ENCODE measurements at regions not wholly inside any gene's neighbourhood (a gene's known extent, or its start where the extent isn't known, plus 50 kb on each side); places are given as distances from the start of the nearest gene placed in this dataset.
A peak's percentile ranks its signal among the peaks of the same experiment; 100 is the strongest.

DNA sequence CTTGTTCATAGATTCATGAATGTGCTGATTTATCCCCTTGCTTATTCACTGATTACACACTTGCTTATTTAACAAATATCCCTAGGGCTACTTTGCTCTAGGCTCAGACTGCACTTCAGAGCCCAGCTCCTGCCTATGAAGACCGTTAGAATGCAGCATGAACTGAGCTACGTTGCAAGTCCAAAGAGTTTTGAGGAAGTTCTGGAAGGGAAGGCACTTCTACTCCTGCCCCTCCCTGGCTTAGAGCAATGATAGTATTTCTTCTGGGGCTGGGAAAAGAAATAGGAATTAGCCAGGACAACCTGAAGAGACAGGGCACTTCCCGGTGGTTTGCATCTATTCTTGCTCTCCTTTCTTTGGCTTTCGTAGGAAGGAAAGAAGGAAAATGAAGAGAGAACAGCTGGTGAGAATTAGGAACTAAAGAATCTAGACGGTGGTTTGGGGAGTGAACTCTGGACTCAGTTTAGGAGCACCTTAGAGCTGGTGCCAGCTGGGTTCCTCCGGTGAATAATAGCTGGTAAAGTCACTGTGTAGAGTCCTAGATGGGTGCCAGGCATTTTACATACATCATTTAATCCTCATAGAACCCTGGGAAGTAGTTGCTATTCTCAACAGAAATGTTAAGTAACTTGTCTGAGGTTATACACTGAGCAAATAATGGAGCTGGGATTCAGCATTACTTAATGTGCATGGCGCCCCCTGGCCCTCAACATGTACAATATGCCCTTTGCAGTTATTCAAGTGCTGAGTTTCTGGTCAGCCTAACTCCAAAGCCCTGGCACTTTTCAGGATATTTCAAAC lies 65.9 kb downstream of the NDUFS5 start:
- Histone ChIP-seq H3K4me3 (ENCODE audit: insufficient read length, low read depth) (no peak overlapping the region), H3K27me3 (ENCODE audit: insufficient read depth, insufficient read length) (no peaks in the 10 kb centered on the region), H3K36me3 (ENCODE audit: insufficient read depth, insufficient read length, low read length) (no peaks in the 10 kb centered on the region), H3K9me3 (ENCODE audit: insufficient read depth, low read length) (no peaks in the 10 kb centered on the region), H3K9ac (ENCODE audit: insufficient read length, low read depth) (no peak overlapping the region), H3K4me1 (ENCODE audit: insufficient read depth, insufficient read length) (peaks cover 8% of the 10 kb centered on the region)
- no peak for TF ChIP-seq SUZ12 (IDR thresholded peaks at IDR 0.05; ENCODE audit: extremely low read depth, insufficient read depth, insufficient read length)
- no peak for TF ChIP-seq ZNF274 (IDR thresholded peaks at IDR 0.05; ENCODE audit: low read depth, low read length)
- TF ChIP-seq YY1 (IDR thresholded peaks at IDR 0.05; ENCODE audit: insufficient read depth, insufficient read length) = no peak
- DNase-seq (ENCODE audit: low read depth, low spot score) = peak; percentile 60

DNA sequence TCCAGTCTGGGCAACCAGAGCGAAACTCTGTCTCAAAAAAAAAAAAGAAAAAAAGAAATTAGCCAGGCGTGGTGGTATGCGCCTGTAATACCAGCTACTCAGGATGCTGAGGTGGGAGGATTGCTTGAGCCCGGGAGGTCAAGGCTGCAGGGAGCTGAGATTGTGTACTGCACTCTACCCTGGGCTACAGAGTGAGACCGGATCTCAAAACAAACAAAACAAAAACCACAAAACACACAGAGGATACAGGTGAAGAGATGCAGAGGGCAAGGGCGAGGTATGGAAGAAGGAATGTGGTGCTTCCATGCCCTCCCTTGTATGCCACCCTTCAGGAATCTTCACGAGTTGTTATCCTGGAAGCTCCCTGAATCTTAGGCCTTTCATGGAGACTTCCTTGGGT lies 68.5 kb downstream of the NDUFS5 start:
- TF ChIP-seq SUZ12 (IDR thresholded peaks at IDR 0.05; ENCODE audit: extremely low read depth, insufficient read depth, insufficient read length) (no peak), YY1 (IDR thresholded peaks at IDR 0.05; ENCODE audit: insufficient read depth, insufficient read length) (no peak), ZNF274 (IDR thresholded peaks at IDR 0.05; ENCODE audit: low read depth, low read length) (no peak)
- no peak overlapping the region for H3K9ac ChIP-seq (ENCODE audit: insufficient read length, low read depth)
- no peaks in the 10 kb centered on the region for H3K27me3 ChIP-seq (ENCODE audit: insufficient read depth, insufficient read length)
- DNase-seq (ENCODE audit: low read depth, low spot score) = no peak
- peaks cover 13% of the 10 kb centered on the region for H3K4me1 ChIP-seq (ENCODE audit: insufficient read depth, insufficient read length)
- no peak overlapping the region for H3K4me3 ChIP-seq (ENCODE audit: insufficient read length, low read depth)
- H3K9me3 ChIP-seq (ENCODE audit: insufficient read depth, low read length) = no peaks in the 10 kb centered on the region
- no peaks in the 10 kb centered on the region for H3K36me3 ChIP-seq (ENCODE audit: insufficient read depth, insufficient read length, low read length)

DNA sequence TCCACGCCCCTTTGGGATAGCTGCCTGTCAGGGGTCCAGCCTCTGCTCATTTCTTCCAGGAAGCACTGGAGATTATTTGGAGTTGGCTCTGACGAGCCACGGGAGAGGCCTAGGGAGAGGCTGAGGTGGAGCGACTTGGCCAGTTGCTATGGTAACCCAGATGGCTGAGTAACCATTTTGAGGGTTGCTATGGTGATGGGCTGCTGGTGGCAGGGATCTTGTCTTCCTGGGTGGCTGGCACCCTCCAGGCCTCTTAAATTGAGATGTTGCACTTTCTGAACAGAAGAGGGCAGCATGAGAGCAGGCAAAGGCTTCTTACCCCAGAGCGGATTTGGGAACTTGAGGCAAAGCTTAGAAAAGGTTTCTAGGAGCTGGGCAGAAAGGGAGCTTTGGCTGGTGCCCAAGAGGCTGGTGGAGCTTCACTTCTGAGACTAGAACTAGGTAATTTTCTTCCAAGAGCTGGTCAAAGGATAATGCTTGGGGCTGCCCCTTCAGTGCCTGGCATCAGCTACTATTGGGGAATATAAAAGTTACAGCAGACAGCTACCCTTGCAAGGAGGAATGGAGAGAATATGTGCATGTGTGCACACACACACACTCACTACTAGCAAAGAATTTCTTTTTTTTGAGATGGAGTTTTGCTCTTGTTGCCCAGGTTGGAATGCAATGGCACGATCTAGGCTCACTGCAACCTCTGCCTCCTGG lies 72.5 kb downstream of the NDUFS5 start:
- Histone ChIP-seq H3K9me3 (ENCODE audit: insufficient read depth, low read length) (no peaks in the 10 kb centered on the region), H3K27me3 (ENCODE audit: insufficient read depth, insufficient read length) (no peaks in the 10 kb centered on the region), H3K4me3 (ENCODE audit: insufficient read length, low read depth) (no peak overlapping the region), H3K9ac (ENCODE audit: insufficient read length, low read depth) (peak overlapping the region; percentile 61), H3K36me3 (ENCODE audit: insufficient read depth, insufficient read length, low read length) (no peaks in the 10 kb centered on the region), H3K4me1 (ENCODE audit: insufficient read depth, insufficient read length) (peaks cover 5% of the 10 kb centered on the region)
- DNase-seq (ENCODE audit: low read depth, low spot score) = peak; percentile 95
- TF ChIP-seq SUZ12 (IDR thresholded peaks at IDR 0.05; ENCODE audit: extremely low read depth, insufficient read depth, insufficient read length) (no peak), ZNF274 (IDR thresholded peaks at IDR 0.05; ENCODE audit: low read depth, low read length) (no peak), YY1 (IDR thresholded peaks at IDR 0.05; ENCODE audit: insufficient read depth, insufficient read length) (peak; percentile 24)

- H3K9ac ChIP-seq (ENCODE audit: insufficient read length, low read depth) = peak overlapping the region; percentile 96
- TF ChIP-seq SUZ12 (IDR thresholded peaks at IDR 0.05; ENCODE audit: extremely low read depth, insufficient read depth, insufficient read length) = no peak
- no peak for TF ChIP-seq YY1 (IDR thresholded peaks at IDR 0.05; ENCODE audit: insufficient read depth, insufficient read length)
- TF ChIP-seq ZNF274 (IDR thresholded peaks at IDR 0.05; ENCODE audit: low read depth, low read length) = no peak
- peak overlapping the region; percentile 78 for H3K4me3 ChIP-seq (ENCODE audit: insufficient read length, low read depth)
- no peaks in the 10 kb centered on the region for H3K36me3 ChIP-seq (ENCODE audit: insufficient read depth, insufficient read length, low read length)
- H3K9me3 ChIP-seq (ENCODE audit: insufficient read depth, low read length) = no peaks in the 10 kb centered on the region
- H3K27me3 ChIP-seq (ENCODE audit: insufficient read depth, insufficient read length) = no peaks in the 10 kb centered on the region
- H3K4me1 ChIP-seq (ENCODE audit: insufficient read depth, insufficient read length) = peaks cover 12% of the 10 kb centered on the region
- peak; percentile 74 for DNase-seq (ENCODE audit: low read depth, low spot score)
Measured at GRCh38 chr1:39102537-39103327, 76.6 kb downstream of the NDUFS5 start.

GRCh38 chr1:39103328-39104157 lies 77.4 kb downstream of the NDUFS5 start:
- H3K4me3 ChIP-seq (ENCODE audit: insufficient read length, low read depth) = peak overlapping the region; percentile 78
- H3K4me1 ChIP-seq (ENCODE audit: insufficient read depth, insufficient read length) = peaks cover 10% of the 10 kb centered on the region
- no peak for DNase-seq (ENCODE audit: low read depth, low spot score)
- TF ChIP-seq ZNF274 (IDR thresholded peaks at IDR 0.05; ENCODE audit: low read depth, low read length) (no peak), YY1 (IDR thresholded peaks at IDR 0.05; ENCODE audit: insufficient read depth, insufficient read length) (no peak), SUZ12 (IDR thresholded peaks at IDR 0.05; ENCODE audit: extremely low read depth, insufficient read depth, insufficient read length) (no peak)
- no peaks in the 10 kb centered on the region for H3K36me3 ChIP-seq (ENCODE audit: insufficient read depth, insufficient read length, low read length)
- peak overlapping the region; percentile 96 for H3K9ac ChIP-seq (ENCODE audit: insufficient read length, low read depth)
- H3K27me3 ChIP-seq (ENCODE audit: insufficient read depth, insufficient read length) = no peaks in the 10 kb centered on the region
- no peaks in the 10 kb centered on the region for H3K9me3 ChIP-seq (ENCODE audit: insufficient read depth, low read length)

DNA sequence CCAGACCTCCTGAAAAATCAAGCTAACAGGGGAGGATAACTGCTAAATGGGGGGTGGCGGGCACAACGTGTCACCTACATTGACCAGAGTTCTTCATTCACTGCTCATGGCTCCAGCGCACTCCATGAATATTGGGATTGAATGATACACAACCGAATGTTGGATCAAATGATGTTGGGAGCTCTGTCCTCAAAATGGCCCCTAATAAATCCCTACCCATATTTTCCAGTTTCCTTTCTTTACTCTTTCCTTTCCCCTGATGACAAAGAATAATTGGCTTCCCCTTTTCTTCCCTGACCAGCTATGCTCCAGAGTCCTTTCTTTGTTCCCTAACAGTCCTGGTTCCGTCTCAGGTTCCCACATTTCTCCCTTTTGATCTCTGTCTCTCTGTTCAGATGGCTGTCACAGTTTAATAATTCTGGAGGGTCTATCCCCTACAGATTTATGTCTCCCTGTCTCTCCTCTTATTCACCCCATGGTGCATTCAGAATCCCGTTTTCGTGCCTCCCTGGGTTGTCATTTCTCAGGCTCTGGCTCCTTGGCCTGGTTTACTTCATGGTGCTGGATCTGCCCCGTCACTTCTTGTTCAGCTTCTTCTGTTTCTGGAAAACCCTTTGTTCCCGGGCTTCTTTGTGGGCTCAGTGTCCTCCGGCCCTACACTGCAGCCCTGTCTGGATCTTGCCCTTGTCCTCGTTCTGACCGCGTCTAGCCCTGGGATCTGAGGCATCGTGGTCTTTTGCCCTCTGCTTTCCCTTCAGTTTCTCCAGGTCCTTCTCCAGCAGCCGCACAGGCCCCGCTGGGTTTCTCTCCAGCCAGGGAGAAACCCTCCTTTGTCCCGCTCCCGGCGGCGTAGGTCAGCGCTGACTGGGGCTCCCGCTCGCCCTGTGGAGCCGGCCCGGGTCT lies 78.3 kb downstream of the NDUFS5 start:
- no peaks in the 10 kb centered on the region for H3K27me3 ChIP-seq (ENCODE audit: insufficient read depth, insufficient read length)
- TF ChIP-seq ZNF274 (IDR thresholded peaks at IDR 0.05; ENCODE audit: low read depth, low read length) (no peak), SUZ12 (IDR thresholded peaks at IDR 0.05; ENCODE audit: extremely low read depth, insufficient read depth, insufficient read length) (no peak), YY1 (IDR thresholded peaks at IDR 0.05; ENCODE audit: insufficient read depth, insufficient read length) (no peak)
- H3K4me1 ChIP-seq (ENCODE audit: insufficient read depth, insufficient read length) = peaks cover 10% of the 10 kb centered on the region
- H3K9me3 ChIP-seq (ENCODE audit: insufficient read depth, low read length) = no peaks in the 10 kb centered on the region
- no peaks in the 10 kb centered on the region for H3K36me3 ChIP-seq (ENCODE audit: insufficient read depth, insufficient read length, low read length)
- peak overlapping the region; percentile 96 for H3K9ac ChIP-seq (ENCODE audit: insufficient read length, low read depth)
- peak overlapping the region; percentile 78 for H3K4me3 ChIP-seq (ENCODE audit: insufficient read length, low read depth)
- DNase-seq (ENCODE audit: low read depth, low spot score) = peak; percentile 35

Data from NT2/D1 (cell line).